HepG2 (cell line): ENCODE measurements at regions not wholly inside any gene's neighbourhood (a gene's known extent, or its start where the extent isn't known, plus 50 kb on each side); places are given as distances from the start of the nearest gene placed in this dataset.

Experiments
- ATAC-seq: fragments of 200-7000 bp; cut with Tn5 transposase; 3 replicates; pipeline ENCODE4 v1.9.1; 2020; ENCODE audit warnings: mild to moderate bottlenecking, moderate library complexity
- BruUV-seq: library from RNA; stranded (reverse); fragments of 400-500 nt; replicated peaks from 2 replicates; lab custom pipeline; 2021; lab: Mats Ljungman, UMichigan
- CTCF ChIA-PET: fragments of 300-600 bp; formaldehyde crosslinking; extraction: SDS; loops from one replicate; lab custom pipeline; 2021; ENCODE audit warnings: low total read pairs, inconsistent platforms, low intra/inter-chr PET ratio; lab: Yijun Ruan, JAX
- POLR2A ChIA-PET: fragments of 350-600 bp; sonication (Branson Sonifier 250); formaldehyde crosslinking; loops from one replicate; lab custom pipeline; 2020; ENCODE audit warnings: antibody characterized with exemption, inconsistent platforms; lab: Yijun Ruan, JAX
- DNase-seq: peaks from one replicate; pipeline ENCODE4 v3.0.0-alpha.2; 2015; ENCODE audit warnings: low spot score
- FAIRE-seq: peaks from 3 replicates; lab custom pipeline; 2011; peaks lifted over from hg19 to GRCh38; lab: Jason Lieb, UNC
- H2AFZ ChIP-seq: one replicate; pipeline ENCODE4 v1.6.1; 2011; ENCODE audit warnings: low read length, inconsistent platforms
- H3K27ac ChIP-seq: fragments of 300-600 bp; 3 replicates; pipeline ENCODE4 v1.8.0; 2011; ENCODE audit warnings: mixed run types, mild to moderate bottlenecking, mixed read lengths, low read length, inconsistent platforms; ENCODE audit not compliant: insufficient read depth; ENCODE audit errors: extremely low read length
- H3K27me3 ChIP-seq, 2 experiments: fragments of 200-600 bp in 1 of 2; 2 replicates in 1 of 2; 3 replicates in 1 of 2; pipeline versions ENCODE4 v1.6.0 to v1.8.0; 2011; ENCODE audit warnings: low read length in 2 of 2, mild to moderate bottlenecking in 2 of 2, moderate library complexity in 2 of 2, inconsistent platforms in 1 of 2; ENCODE audit not compliant: insufficient read depth in 2 of 2, control insufficient read depth in 1 of 2
- H3K36me3 ChIP-seq, 2 experiments: fragments of 200-600 bp in 1 of 2; replicated peaks in 1 of 2; 2 replicates in 1 of 2; 3 replicates in 1 of 2; pipeline versions ENCODE4 v1.5.1 to v1.8.0; 2011; ENCODE audit warnings: low read length in 2 of 2, inconsistent platforms in 1 of 2; ENCODE audit not compliant: insufficient read depth in 2 of 2, control insufficient read depth in 1 of 2
- H3K4me1 ChIP-seq: 2 replicates; pipeline ENCODE4 v1.5.1; 2012; ENCODE audit warnings: low read length, inconsistent platforms; ENCODE audit not compliant: insufficient read depth
- H3K4me2 ChIP-seq: 2 replicates; pipeline ENCODE4 v1.6.0; 2011; ENCODE audit warnings: low read depth, low read length, inconsistent platforms
- H3K4me3 ChIP-seq, 3 experiments: fragments of 200-600 bp in 1 of 3; sonication (generic), shearing (Covaris generic) in 1 of 3; replicated peaks in 1 of 3; 2 replicates each; pipeline ENCODE4 v1.5.1; 2011 to 2016; ENCODE audit warnings: low read length in 3 of 3, inconsistent platforms in 2 of 3, low read depth in 2 of 3, mild to moderate bottlenecking in 2 of 3, control low read depth in 1 of 3, mixed read lengths in 1 of 3; ENCODE audit not compliant: insufficient read depth in 1 of 3
- H3K79me2 ChIP-seq: one replicate; pipeline ENCODE4 v1.6.1; 2011; ENCODE audit warnings: low read length, inconsistent platforms; ENCODE audit not compliant: insufficient read depth
- H3K9ac ChIP-seq: 2 replicates; pipeline ENCODE4 v1.6.0; 2011; ENCODE audit warnings: mild to moderate bottlenecking, low read depth, low read length, inconsistent platforms; ENCODE audit not compliant: insufficient read depth
- H3K9me3 ChIP-seq: 2 replicates; pipeline ENCODE4 v1.5.1; 2012; ENCODE audit warnings: mild to moderate bottlenecking, low read length
- H4K20me1 ChIP-seq: 2 replicates; pipeline ENCODE4 v1.6.0; 2011; ENCODE audit warnings: inconsistent platforms, mild to moderate bottlenecking, low read length, moderate library complexity; ENCODE audit not compliant: insufficient read depth
- EP300 ChIP-seq, 3 experiments: sonication (generic) in 1 of 3; formaldehyde crosslinking in 1 of 3; IDR thresholded peaks; 2 replicates each; pipeline versions ENCODE4 v1.5.1 to v1.6.1; 2011 to 2020; ENCODE audit warnings: low read depth in 2 of 3, low read length in 2 of 3, borderline replicate concordance in 1 of 3, improper control_type of control experiment in 1 of 3, mild to moderate bottlenecking in 1 of 3, missing genetic modification reagents in 1 of 3, moderate library complexity in 1 of 3
- GABPB1 ChIP-seq: IDR thresholded peaks from 2 replicates; pipeline ENCODE4 v1.6.1; 2016; ENCODE audit warnings: mild to moderate bottlenecking, missing genetic modification reagents, moderate library complexity, missing compliant biosample characterization
- RORA ChIP-seq: sonication (generic); formaldehyde crosslinking; IDR thresholded peaks from 2 replicates; pipeline ENCODE4 v1.5.0; 2020; ENCODE audit warnings: mild to moderate bottlenecking, missing genetic modification reagents, moderate library complexity
- TOE1 ChIP-seq: sonication (generic); formaldehyde crosslinking; IDR thresholded peaks from 2 replicates; pipeline ENCODE4 v1.4.0; 2020; ENCODE audit warnings: mild to moderate bottlenecking, missing genetic modification reagents
- ZBTB38 ChIP-seq: sonication (generic); formaldehyde crosslinking; IDR thresholded peaks from 2 replicates; pipeline ENCODE4 v1.5.1; 2020; ENCODE audit warnings: mild to moderate bottlenecking, missing genetic modification reagents
- ZNF160 ChIP-seq: sonication (generic); formaldehyde crosslinking; IDR thresholded peaks from 2 replicates; pipeline ENCODE4 v1.8.0; 2022; ENCODE audit warnings: mild to moderate bottlenecking, inconsistent platforms, missing genetic modification reagents
- ZNF354B ChIP-seq: sonication (generic); formaldehyde crosslinking; IDR thresholded peaks from 2 replicates; pipeline ENCODE4 v1.8.0; 2022; ENCODE audit warnings: mild to moderate bottlenecking, missing genetic modification reagents
- ZNF788 ChIP-seq: sonication (generic); formaldehyde crosslinking; IDR thresholded peaks from 2 replicates; pipeline ENCODE4 v1.5.0; 2020; ENCODE audit warnings: mild to moderate bottlenecking, missing genetic modification reagents, borderline replicate concordance
- WGBS: methylation state at CpG from one replicate; pipeline ENCODE4 v1.1.6; 2017; ENCODE audit warnings: low lambda C conversion rate; 5-methylcytosine and 5-hydroxymethylcytosine counted together
- in situ Hi-C: cut with HindIII; loops from 2 replicates; pipeline ENCODE4 v1.10.0; 2017; ENCODE audit warnings: low pct_unique_long_range_greater_than_20kb; ENCODE audit not compliant: extremely low pct_ligation_motif_present
- intact Hi-C: fragments of 100-400 bp; cut with micrococcal nuclease; formaldehyde crosslinking; loops from one replicate; pipeline ENCODE4 v1.10.0; 2022; ENCODE audit not compliant: unreplicated experiment
- TF ChIP-seq, protein P1 (sequence below): sonication (generic); formaldehyde crosslinking; IDR thresholded peaks from one replicate; pipeline ENCODE4 v1.5.1; 2020; ENCODE audit warnings: mild to moderate bottlenecking, missing genetic modification reagents; ENCODE audit errors: not compliant biosample characterization
- TF ChIP-seq, protein P2 (sequence below): sonication (generic); formaldehyde crosslinking; IDR thresholded peaks from 2 replicates; pipeline ENCODE4 v1.8.1; 2023; ENCODE audit warnings: mild to moderate bottlenecking, inconsistent platforms, moderate library complexity, missing genetic modification reagents, borderline replicate concordance

DNA sequence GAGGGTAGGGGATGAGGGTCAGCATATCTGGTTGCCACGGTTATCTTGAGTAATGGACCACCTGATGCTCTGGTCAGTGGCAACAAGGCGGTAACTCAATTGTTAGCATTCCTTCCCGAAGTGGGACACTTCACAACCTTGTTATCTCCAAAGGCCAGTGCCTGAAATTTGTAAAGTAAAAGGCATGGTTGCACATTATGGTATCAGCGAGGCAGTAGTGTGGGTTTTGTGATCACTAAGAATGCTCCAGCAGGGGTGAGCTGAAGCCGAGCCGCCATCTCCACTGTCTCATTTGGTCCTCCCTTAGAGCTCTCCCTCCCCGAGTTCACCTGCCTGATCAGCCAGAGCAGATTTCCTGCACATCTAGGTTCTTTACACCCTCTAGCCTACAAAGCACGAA lies 50.5 kb upstream of the LGALSL start (continued):
- TF ChIP-seq, protein P1, sequence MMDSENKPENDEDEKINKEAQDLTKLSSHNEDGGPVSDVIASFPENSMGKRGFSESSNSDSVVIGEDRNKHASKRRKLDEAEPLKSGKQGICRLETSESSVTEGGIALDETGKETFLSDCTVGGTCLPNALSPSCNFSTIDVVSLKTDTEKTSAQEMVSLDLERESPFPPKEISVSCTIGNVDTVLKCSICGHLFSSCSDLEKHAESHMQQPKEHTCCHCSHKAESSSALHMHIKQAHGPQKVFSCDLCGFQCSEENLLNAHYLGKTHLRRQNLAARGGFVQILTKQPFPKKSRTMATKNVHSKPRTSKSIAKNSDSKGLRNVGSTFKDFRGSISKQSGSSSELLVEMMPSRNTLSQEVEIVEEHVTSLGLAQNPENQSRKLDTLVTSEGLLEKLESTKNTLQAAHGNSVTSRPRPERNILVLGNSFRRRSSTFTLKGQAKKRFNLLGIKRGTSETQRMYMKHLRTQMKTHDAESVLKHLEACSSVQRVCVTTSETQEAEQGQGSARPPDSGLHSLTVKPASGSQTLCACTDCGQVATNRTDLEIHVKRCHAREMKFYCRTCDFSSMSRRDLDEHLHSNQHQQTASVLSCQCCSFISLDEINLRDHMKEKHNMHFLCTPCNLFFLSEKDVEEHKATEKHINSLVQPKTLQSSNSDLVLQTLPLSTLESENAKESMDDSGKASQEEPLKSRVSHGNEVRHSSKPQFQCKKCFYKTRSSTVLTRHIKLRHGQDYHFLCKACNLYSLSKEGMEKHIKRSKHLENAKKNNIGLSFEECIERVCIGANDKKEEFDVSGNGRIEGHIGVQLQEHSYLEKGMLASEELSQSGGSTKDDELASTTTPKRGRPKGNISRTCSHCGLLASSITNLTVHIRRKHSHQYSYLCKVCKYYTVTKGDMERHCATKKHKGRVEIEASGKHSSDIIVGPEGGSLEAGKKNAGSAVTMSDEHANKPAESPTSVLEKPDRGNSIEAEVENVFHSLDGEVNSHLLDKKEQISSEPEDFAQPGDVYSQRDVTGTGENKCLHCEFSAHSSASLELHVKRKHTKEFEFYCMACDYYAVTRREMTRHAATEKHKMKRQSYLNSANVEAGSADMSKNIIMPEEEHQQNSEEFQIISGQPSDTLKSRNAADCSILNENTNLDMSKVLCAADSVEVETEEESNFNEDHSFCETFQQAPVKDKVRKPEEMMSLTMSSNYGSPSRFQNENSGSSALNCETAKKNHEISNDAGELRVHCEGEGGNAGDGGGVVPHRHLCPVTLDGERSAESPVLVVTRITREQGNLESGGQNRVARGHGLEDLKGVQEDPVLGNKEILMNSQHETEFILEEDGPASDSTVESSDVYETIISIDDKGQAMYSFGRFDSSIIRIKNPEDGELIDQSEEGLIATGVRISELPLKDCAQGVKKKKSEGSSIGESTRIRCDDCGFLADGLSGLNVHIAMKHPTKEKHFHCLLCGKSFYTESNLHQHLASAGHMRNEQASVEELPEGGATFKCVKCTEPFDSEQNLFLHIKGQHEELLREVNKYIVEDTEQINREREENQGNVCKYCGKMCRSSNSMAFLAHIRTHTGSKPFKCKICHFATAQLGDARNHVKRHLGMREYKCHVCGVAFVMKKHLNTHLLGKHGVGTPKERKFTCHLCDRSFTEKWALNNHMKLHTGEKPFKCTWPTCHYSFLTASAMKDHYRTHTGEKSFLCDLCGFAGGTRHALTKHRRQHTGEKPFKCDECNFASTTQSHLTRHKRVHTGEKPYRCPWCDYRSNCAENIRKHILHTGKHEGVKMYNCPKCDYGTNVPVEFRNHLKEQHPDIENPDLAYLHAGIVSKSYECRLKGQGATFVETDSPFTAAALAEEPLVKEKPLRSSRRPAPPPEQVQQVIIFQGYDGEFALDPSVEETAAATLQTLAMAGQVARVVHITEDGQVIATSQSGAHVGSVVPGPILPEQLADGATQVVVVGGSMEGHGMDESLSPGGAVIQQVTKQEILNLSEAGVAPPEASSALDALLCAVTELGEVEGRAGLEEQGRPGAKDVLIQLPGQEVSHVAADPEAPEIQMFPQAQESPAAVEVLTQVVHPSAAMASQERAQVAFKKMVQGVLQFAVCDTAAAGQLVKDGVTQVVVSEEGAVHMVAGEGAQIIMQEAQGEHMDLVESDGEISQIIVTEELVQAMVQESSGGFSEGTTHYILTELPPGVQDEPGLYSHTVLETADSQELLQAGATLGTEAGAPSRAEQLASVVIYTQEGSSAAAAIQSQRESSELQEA (CRISPR knock-in tag) = no peak
- TF ChIP-seq, all 625 proteins: peak for 0

DNA sequence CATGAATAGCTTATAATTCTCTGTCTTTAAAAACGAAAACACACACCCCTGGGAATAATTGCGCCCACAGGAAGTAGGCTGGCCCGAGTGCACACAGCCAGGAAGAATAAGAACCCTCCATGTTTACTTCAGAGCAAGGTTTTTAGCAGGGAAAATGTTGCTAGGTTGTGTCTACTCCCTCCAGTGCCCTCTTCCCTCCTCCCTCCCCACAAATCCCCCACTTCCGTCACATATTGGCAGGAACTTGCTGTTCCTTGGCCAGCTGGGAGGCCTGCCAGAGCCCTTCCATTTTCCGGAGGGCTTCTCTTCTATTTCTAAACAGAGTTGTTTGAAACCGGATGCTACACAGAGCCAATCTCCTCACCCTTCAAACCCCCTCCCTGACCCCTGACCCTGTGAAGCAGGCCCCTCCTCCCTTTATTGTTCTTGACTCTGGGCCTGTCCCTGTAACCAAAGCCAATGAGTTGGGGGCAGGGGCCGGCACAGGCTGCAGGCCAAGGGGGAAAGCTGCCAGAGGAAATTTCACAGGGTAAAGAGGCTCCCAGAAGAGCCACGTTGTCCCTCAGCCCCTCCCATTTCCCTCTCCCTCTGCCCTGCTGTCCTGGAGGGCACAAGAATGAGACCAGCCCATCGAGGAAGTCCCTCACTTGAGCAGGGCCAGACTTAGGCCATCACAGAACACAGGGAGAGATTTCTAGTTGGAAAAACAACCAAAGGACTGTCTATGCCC lies 49.8 kb upstream of the LGALSL start:
- POLR2A ChIA-PET = interaction anchor here (0.9 kb wide), 1 partner anchor 823 kb away, joined by 3 read pairs; the partner anchor contains the start of gene ACTR2
- Histone ChIP-seq H3K36me3 (no peaks in the 10 kb centered on the region), H3K27ac (peak overlapping the region; percentile 45), H3K4me2 (peak overlapping the region; percentile 83), H2AFZ (peak overlapping the region; percentile 80), H3K9me3 (no peaks in the 10 kb centered on the region), H3K4me3 (peak overlapping the region; percentile 39 to 59 (median 46)), H3K27me3 (no peaks in the 10 kb centered on the region), H3K4me1 (peaks cover 78% of the 10 kb centered on the region), H4K20me1 (no peaks in the 10 kb centered on the region), H3K79me2 (no peaks in the 10 kb centered on the region), H3K9ac (peak overlapping the region; percentile 45)
- intact Hi-C loops (loop anchor here (5.0 kb wide), 1 partner anchor 48 kb away; the partner anchor contains the start of gene LGALSL), in situ Hi-C loops (no loop called here)
- no TSS peak for BruUV-seq
- FAIRE-seq (peak; percentile 28), DNase-seq (peak; percentile 77), ATAC-seq (peak; percentile 39)
- WGBS = 15% methylated on average over 9 of the region's 9 CpGs
- CTCF ChIA-PET = no interaction called here
- TF ChIP-seq GABPB1 = peak; percentile 58
- TF ChIP-seq ZNF160 (CRISPR knock-in tag) = no peak
- TF ChIP-seq, protein P2, sequence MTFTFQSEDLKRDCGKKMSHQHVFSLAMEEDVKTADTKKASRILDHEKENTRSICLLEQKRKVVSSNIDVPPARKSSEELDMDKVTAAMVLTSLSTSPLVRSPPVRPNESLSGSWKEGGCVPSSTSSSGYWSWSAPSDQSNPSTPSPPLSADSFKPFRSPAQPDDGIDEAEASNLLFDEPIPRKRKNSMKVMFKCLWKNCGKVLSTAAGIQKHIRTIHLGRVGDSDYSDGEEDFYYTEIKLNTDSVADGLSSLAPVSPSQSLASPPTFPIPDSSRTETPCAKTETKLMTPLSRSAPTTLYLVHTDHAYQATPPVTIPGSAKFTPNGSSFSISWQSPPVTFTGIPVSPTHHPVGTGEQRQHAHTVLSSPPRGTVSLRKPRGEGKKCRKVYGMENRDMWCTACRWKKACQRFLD (CRISPR knock-in tag) = no peak
- no peak for TF ChIP-seq EP300 (IDR thresholded peaks at IDR 0.05; ENCODE audit: low read depth in 2 of 2, low read length in 2 of 2)
- no peak for TF ChIP-seq EP300 (CRISPR knock-in tag; IDR thresholded peaks at IDR 0.05; ENCODE audit: borderline replicate concordance)
- no peak for TF ChIP-seq ZBTB38 (CRISPR knock-in tag)
- TF ChIP-seq TOE1 (CRISPR knock-in tag) = no peak
- no peak for TF ChIP-seq ZNF354B (CRISPR knock-in tag)
- TF ChIP-seq ZNF788 = no peak; the same call in 1 of the 2 replicates
- no peak for TF ChIP-seq RORA (CRISPR knock-in tag)
